Lower lobe of right lung (tissue), 2 donors: ENCODE measurements at regions not wholly inside any gene's neighbourhood (a gene's known extent, or its start where the extent isn't known, plus 50 kb on each side); places are given as distances from the start of the nearest gene placed in this dataset.

Source experiments
- ATAC-seq, 2 donors: fragments of 200-7000 bp; cut with Tn5 transposase; one replicate each; pipeline ENCODE4 v1.9.1; 2020 to 2022; ENCODE audit warnings: mild to moderate bottlenecking in 2 of 2, moderate library complexity in 2 of 2
- DNase-seq: peaks from one replicate; pipeline ENCODE4 v3.0.0-alpha.2; 2020
- H3K27ac ChIP-seq: fragments of 200-600 bp; one replicate; pipeline ENCODE4 v1.8.0; 2022
- H3K27me3 ChIP-seq: fragments of 200-600 bp; one replicate; pipeline ENCODE4 v1.8.0; 2022; ENCODE audit warnings: low read depth
- H3K36me3 ChIP-seq: fragments of 200-600 bp; one replicate; pipeline ENCODE4 v1.8.0; 2022; ENCODE audit warnings: mild to moderate bottlenecking
- H3K4me1 ChIP-seq: fragments of 200-600 bp; one replicate; pipeline ENCODE4 v1.8.0; 2022
- H3K4me3 ChIP-seq: fragments of 200-600 bp; one replicate; pipeline ENCODE4 v1.8.0; 2022; ENCODE audit warnings: mild to moderate bottlenecking
- H3K9me3 ChIP-seq: fragments of 200-600 bp; one replicate; pipeline ENCODE4 v1.8.0; 2022
- intact Hi-C: fragments of 100-400 bp; cut with DNase I; formaldehyde crosslinking; loops from one replicate; pipeline ENCODE4 v1.11.0; 2022
- TF ChIP-seq, protein P1 (sequence below): fragments of 200-600 bp; IDR thresholded peaks from one replicate; pipeline ENCODE4 v1.8.0; 2022; ENCODE audit warnings: antibody characterized with exemption, mild to moderate bottlenecking
- donor health status: DM: no; HTN: yes; CAD: no; lungs with severe emphysema.

DNA sequence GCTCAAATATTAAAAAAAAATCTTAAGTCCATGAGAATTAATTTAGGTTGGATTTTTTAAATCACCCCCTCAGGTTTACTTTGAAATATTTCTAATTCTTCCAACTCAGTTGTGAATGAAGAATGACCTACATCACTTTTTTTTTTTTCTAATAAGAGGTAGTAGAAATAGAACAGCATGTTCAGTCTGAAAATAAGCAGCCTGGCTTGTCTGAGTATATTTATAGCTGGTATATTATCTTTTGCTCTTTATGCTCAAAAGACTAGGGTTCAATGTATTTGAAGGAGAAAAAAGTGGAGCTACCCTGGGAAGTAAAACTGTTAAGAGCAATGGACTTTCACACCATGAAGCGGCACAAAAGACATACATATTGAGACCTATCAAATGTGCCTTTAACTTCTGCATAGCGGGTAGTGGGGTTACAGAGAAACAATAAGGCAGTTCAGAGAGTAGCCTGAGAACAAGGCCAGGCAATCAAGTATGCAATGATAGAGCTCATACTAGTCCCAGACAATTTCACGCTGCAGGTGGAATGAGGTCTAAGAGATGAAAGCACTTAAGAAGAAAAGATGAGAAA, 175.4 kb upstream of the CDH12 start:
- H3K9me3 ChIP-seq = no peaks in the 10 kb centered on the region
- DNase-seq = no peak
- no peaks in the 10 kb centered on the region for H3K4me1 ChIP-seq
- H3K4me3 ChIP-seq = no peak overlapping the region
- H3K36me3 ChIP-seq = no peaks in the 10 kb centered on the region
- H3K27ac ChIP-seq = no peak overlapping the region
- intact Hi-C loops = no loop called here
- TF ChIP-seq, protein P1, sequence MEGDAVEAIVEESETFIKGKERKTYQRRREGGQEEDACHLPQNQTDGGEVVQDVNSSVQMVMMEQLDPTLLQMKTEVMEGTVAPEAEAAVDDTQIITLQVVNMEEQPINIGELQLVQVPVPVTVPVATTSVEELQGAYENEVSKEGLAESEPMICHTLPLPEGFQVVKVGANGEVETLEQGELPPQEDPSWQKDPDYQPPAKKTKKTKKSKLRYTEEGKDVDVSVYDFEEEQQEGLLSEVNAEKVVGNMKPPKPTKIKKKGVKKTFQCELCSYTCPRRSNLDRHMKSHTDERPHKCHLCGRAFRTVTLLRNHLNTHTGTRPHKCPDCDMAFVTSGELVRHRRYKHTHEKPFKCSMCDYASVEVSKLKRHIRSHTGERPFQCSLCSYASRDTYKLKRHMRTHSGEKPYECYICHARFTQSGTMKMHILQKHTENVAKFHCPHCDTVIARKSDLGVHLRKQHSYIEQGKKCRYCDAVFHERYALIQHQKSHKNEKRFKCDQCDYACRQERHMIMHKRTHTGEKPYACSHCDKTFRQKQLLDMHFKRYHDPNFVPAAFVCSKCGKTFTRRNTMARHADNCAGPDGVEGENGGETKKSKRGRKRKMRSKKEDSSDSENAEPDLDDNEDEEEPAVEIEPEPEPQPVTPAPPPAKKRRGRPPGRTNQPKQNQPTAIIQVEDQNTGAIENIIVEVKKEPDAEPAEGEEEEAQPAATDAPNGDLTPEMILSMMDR = no peak
- H3K27me3 ChIP-seq = no peaks in the 10 kb centered on the region
- no peak for ATAC-seq

DNA sequence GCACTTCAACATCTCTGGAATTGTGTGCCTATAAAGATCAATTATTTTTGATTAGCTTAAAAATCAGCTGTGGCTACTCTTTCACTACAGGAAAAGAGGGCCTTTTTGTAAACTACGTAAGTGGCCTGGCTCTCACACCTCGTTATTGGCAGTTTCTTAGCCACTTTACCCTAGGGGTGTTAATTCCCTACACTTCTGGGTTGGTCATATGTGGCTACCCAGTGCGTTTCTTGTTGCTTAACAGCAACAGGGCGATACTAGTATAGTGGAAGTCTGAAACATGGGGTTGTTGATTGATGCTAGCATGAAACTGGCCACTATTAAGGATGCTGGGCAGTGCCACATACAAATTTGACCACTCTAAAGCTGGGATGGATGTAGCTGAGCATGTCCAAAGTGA, 174.7 kb upstream of the CDH12 start:
- DNase-seq (no peak), ATAC-seq (no peak)
- Histone ChIP-seq H3K9me3 (no peaks in the 10 kb centered on the region), H3K27ac (no peak overlapping the region), H3K4me3 (no peak overlapping the region), H3K27me3 (no peaks in the 10 kb centered on the region), H3K36me3 (no peaks in the 10 kb centered on the region), H3K4me1 (no peaks in the 10 kb centered on the region)
- intact Hi-C loops = no loop called here
- TF ChIP-seq, protein P1 = no peak

DNA sequence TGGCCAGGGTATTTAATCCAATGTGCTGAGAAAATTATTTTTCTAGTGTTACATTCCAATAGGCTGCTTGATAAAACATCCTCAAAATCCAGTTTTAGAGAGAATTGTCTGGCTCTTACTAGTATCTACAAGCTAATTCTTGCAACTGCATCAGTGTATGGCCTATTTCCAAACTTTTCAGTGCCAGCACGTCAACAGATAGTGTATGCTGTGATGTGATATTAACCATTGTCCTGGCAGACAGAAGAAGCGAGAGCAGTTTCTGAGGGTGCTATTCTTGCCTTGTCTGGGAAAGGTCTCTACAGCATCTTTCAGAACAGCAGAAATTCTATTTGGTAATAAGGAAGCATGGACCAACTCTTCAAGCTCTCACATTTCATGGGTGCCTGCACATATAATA, 174.2 kb upstream of the CDH12 start:
- ATAC-seq (no peak), DNase-seq (no peak)
- Histone ChIP-seq H3K27ac (no peak overlapping the region), H3K4me3 (no peak overlapping the region), H3K27me3 (no peaks in the 10 kb centered on the region), H3K9me3 (no peaks in the 10 kb centered on the region), H3K4me1 (no peaks in the 10 kb centered on the region), H3K36me3 (no peaks in the 10 kb centered on the region)
- TF ChIP-seq, protein P1 = no peak
- intact Hi-C loops = no loop called here

DNA sequence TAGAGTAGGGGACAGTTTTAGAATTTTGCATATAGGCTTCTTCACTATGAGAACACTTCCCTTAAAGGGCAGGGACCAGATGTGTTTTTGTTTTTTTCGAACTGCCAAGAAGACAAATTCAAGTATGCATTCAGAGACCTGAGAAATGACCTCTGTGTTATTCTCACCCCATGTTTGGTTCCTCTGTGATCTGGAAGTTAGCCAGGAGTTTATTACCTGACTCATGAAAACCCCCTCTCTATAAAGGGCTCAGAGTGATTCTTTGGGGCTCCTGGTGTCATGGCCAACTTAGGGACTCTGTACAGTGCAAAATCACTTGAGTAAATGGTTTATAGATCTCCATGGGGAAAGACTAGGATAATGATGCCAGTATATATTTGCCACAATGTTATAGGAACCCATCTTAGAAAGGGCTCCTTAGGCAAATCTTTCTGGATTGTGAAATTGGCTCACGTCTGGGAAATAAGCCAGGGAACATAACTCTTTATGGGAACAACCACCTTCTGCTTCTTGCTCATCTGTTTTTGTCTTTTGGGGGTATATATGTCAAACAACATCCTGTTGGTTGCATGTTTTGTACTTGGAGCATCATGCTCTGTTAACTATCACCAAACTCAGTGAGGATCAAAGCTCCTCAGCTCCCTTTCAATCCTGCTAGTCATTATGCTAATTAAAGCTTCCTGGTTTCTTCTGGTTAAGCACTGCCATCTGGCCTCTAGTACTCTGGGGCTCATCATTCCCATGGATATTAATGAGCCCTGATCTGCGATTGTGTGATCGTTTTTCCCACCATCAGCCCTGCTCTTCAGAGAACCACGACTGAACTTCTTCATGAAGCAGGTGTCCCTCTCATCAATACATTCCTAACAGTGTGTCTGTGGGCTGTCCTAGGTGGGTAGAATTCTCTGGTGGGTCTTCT, 173.4 kb upstream of the CDH12 start:
- intact Hi-C loops = no loop called here
- Histone ChIP-seq H3K4me1 (no peaks in the 10 kb centered on the region), H3K36me3 (no peaks in the 10 kb centered on the region), H3K27ac (no peak overlapping the region), H3K27me3 (no peaks in the 10 kb centered on the region), H3K9me3 (no peaks in the 10 kb centered on the region), H3K4me3 (no peak overlapping the region)
- no peak for ATAC-seq
- TF ChIP-seq, protein P1 = no peak
- DNase-seq = no peak

DNA sequence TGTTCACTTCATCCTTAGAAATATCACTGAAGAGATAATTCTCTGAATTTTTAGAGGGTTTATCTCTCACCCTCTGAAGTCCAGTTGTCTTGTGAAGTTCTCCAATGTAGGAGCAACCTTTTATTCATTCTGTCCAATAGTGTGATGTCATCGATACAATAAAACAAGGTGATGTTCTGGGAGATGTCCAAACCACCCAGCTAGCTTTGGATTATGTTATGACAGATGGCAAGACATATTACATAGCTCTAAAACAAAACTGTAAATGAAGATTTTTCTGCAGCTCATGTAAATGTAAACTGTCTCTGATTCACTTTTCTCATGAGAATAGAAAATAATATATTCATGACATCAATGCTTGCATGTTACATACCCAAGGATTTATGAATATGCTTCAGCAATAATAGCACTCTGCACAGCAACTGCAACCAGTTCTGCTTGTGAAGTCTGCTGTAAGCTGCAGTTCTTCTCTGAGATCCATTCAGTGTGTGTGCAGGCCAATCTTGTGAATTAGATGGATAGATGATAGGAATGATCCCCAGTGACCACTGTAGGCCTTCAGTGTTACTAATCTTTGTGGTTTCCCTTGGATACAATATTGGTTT, 172.6 kb upstream of the CDH12 start:
- intact Hi-C loops = no loop called here
- Histone ChIP-seq H3K27ac (no peak overlapping the region), H3K27me3 (no peaks in the 10 kb centered on the region), H3K4me3 (no peak overlapping the region), H3K4me1 (no peaks in the 10 kb centered on the region), H3K36me3 (no peaks in the 10 kb centered on the region), H3K9me3 (no peaks in the 10 kb centered on the region)
- ATAC-seq (no peak), DNase-seq (no peak)
- TF ChIP-seq, protein P1 = no peak
